GM12878 (cell line): ENCODE measurements at regions not wholly inside any gene's neighbourhood (a gene's known extent, or its start where the extent isn't known, plus 50 kb on each side); places are given as distances from the start of the nearest gene placed in this dataset.

Source experiments
- ASH2L ChIP-seq: fragments of 300-600, 200-600 bp; sonication (generic); IDR thresholded peaks from 2 replicates; pipeline ENCODE4 v1.6.1; 2017; ENCODE audit warnings: low read depth, mild to moderate bottlenecking, borderline replicate concordance
- NFYB ChIP-seq: IDR thresholded peaks from 2 replicates; pipeline ENCODE4 v1.6.1; 2011; ENCODE audit warnings: low read depth, mild to moderate bottlenecking, low read length, improper control_type of control experiment, moderate library complexity; ENCODE audit not compliant: insufficient read depth
- ZNF592 ChIP-seq: fragments of 450-650 bp; IDR thresholded peaks from 2 replicates; pipeline ENCODE4 v1.6.1; 2017; ENCODE audit warnings: mild to moderate bottlenecking, moderate library complexity
- TF ChIP-seq, protein P1 (sequence below): IDR thresholded peaks from 2 replicates; pipeline ENCODE4 v1.6.1; 2012; ENCODE audit warnings: improper control_type of control experiment, low read depth, low read length; ENCODE audit not compliant: insufficient replicate concordance
- TF ChIP-seq, protein P2 (sequence below): IDR thresholded peaks from 2 replicates; pipeline ENCODE4 v1.6.1; 2011; ENCODE audit warnings: mild to moderate bottlenecking, low read depth, low read length, moderate library complexity; ENCODE audit not compliant: insufficient replicate concordance
- TF ChIP-seq, protein P3 (sequence below), 3 experiments: IDR thresholded peaks in 2 of 3; conservative IDR thresholded peaks in 1 of 3; 2 replicates each; pipeline ENCODE4 v1.5.1; 2011; ENCODE audit warnings: low read depth in 3 of 3, low read length in 3 of 3, mild to moderate bottlenecking in 3 of 3, control low read depth in 2 of 3, moderate library complexity in 2 of 3, inconsistent platforms in 1 of 3, mixed read lengths in 1 of 3; ENCODE audit not compliant: control insufficient read depth in 2 of 3, insufficient read depth in 1 of 3; ENCODE audit errors: extremely low read depth in 1 of 3

DNA sequence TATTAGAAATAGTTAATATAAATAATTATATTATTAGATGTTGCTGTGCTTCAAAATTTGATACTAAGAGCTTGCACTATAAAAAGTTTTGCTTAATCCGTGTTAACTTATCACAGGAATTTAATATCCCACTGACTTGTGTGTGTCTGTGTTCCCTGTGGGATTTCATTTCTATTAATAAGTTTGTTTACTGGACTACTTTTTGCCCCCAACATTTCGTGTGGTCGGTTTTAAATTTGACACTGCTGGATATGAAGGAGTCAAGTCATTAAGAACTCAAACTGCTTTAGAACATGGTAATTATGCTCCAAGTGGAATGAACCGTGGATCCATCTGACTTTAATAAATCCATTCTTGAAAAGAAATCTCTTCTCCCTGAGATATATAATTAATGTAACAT, 182.2 kb upstream of the NUDT4 start (continued):
- TF ChIP-seq, protein P1, sequence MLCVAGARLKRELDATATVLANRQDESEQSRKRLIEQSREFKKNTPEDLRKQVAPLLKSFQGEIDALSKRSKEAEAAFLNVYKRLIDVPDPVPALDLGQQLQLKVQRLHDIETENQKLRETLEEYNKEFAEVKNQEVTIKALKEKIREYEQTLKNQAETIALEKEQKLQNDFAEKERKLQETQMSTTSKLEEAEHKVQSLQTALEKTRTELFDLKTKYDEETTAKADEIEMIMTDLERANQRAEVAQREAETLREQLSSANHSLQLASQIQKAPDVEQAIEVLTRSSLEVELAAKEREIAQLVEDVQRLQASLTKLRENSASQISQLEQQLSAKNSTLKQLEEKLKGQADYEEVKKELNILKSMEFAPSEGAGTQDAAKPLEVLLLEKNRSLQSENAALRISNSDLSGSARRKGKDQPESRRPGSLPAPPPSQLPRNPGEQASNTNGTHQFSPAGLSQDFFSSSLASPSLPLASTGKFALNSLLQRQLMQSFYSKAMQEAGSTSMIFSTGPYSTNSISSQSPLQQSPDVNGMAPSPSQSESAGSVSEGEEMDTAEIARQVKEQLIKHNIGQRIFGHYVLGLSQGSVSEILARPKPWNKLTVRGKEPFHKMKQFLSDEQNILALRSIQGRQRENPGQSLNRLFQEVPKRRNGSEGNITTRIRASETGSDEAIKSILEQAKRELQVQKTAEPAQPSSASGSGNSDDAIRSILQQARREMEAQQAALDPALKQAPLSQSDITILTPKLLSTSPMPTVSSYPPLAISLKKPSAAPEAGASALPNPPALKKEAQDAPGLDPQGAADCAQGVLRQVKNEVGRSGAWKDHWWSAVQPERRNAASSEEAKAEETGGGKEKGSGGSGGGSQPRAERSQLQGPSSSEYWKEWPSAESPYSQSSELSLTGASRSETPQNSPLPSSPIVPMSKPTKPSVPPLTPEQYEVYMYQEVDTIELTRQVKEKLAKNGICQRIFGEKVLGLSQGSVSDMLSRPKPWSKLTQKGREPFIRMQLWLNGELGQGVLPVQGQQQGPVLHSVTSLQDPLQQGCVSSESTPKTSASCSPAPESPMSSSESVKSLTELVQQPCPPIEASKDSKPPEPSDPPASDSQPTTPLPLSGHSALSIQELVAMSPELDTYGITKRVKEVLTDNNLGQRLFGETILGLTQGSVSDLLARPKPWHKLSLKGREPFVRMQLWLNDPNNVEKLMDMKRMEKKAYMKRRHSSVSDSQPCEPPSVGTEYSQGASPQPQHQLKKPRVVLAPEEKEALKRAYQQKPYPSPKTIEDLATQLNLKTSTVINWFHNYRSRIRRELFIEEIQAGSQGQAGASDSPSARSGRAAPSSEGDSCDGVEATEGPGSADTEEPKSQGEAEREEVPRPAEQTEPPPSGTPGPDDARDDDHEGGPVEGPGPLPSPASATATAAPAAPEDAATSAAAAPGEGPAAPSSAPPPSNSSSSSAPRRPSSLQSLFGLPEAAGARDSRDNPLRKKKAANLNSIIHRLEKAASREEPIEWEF: no peak
- TF ChIP-seq NFYB (no peak), ZNF592 (no peak), ASH2L (no peak)
- TF ChIP-seq, protein P2, sequence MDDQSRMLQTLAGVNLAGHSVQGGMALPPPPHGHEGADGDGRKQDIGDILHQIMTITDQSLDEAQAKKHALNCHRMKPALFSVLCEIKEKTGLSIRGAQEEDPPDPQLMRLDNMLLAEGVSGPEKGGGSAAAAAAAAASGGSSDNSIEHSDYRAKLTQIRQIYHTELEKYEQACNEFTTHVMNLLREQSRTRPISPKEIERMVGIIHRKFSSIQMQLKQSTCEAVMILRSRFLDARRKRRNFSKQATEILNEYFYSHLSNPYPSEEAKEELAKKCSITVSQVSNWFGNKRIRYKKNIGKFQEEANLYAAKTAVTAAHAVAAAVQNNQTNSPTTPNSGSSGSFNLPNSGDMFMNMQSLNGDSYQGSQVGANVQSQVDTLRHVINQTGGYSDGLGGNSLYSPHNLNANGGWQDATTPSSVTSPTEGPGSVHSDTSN: no peak
- TF ChIP-seq, protein P3, sequence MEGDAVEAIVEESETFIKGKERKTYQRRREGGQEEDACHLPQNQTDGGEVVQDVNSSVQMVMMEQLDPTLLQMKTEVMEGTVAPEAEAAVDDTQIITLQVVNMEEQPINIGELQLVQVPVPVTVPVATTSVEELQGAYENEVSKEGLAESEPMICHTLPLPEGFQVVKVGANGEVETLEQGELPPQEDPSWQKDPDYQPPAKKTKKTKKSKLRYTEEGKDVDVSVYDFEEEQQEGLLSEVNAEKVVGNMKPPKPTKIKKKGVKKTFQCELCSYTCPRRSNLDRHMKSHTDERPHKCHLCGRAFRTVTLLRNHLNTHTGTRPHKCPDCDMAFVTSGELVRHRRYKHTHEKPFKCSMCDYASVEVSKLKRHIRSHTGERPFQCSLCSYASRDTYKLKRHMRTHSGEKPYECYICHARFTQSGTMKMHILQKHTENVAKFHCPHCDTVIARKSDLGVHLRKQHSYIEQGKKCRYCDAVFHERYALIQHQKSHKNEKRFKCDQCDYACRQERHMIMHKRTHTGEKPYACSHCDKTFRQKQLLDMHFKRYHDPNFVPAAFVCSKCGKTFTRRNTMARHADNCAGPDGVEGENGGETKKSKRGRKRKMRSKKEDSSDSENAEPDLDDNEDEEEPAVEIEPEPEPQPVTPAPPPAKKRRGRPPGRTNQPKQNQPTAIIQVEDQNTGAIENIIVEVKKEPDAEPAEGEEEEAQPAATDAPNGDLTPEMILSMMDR (IDR thresholded peaks at IDR 0.05 in 2 of 3, conservative IDR thresholded peaks at IDR 0.05 in 1 of 3; ENCODE audit: control insufficient read depth in 2 of 3, extremely low read depth in 1 of 3, insufficient read depth in 1 of 3, low read depth in 3 of 3, low read length in 3 of 3): no peak
- TF ChIP-seq, all 136 proteins: peak for 0
